ENCODE measurements at regions not wholly inside any gene's neighbourhood (a gene's known extent, or its start where the extent isn't known, plus 50 kb on each side); places are given as distances from the start of the nearest gene placed in this dataset.

- TF ChIP-seq CTCF (IDR thresholded peaks at IDR 0.05; ENCODE audit: low read depth, low read length, missing input control): no peak
- no peak for TF ChIP-seq FOXA1 (IDR thresholded peaks at IDR 0.05)
- no peak for TF ChIP-seq HNF4G (IDR thresholded peaks at IDR 0.05)
Observed at GRCh38 chr6:106749609-106750008, 120.2 kb downstream of the QRSL1 start.
